Activated CD4-positive, alpha-beta T cell treated with anti-CD3 and anti-CD28 coated beads, Interleukin-2, Interleukin-4, amounts not matched to agents 100 ng/mL and 50 ng/mL, durations not matched to agents 16 hours and 8 hours (primary cell): ENCODE measurements at regions not wholly inside any gene's neighbourhood (a gene's known extent, or its start where the extent isn't known, plus 50 kb on each side); places are given as distances from the start of the nearest gene placed in this dataset.

Experiments used
- DNase-seq: peaks from one replicate; pipeline ENCODE4 v3.0.0-alpha.2; 2020; ENCODE audit warnings: low spot score

GRCh38 chrX:151239751-151240150 lies 63.4 kb downstream of the GPR50 start:
- no peak for DNase-seq

GRCh38 chrX:151240237-151240636 lies 63.9 kb downstream of the GPR50 start:
- DNase-seq = no peak

GRCh38 chrX:151268836-151269235 lies 92.5 kb downstream of the GPR50 start:
- no peak for DNase-seq

- DNase-seq = no peak
These were observed 102.8 kb downstream of the GPR50 start for GRCh38 chrX:151279161-151279560.

GRCh38 chrX:151287954-151288353 lies 109.1 kb upstream of the VMA21 start:
- DNase-seq = no peak

- DNase-seq = no peak
These were observed 74.0 kb upstream of the VMA21 start for GRCh38 chrX:151323054-151323453.

GRCh38 chrX:151336809-151337208 lies 60.2 kb upstream of the VMA21 start:
- DNase-seq = no peak

- peak; percentile 15 for DNase-seq
These were observed 50.0 kb upstream of the VMA21 start for GRCh38 chrX:151346931-151347543.
